ENCODE measurements at regions not wholly inside any gene's neighbourhood (a gene's known extent, or its start where the extent isn't known, plus 50 kb on each side); places are given as distances from the start of the nearest gene placed in this dataset.

DNA sequence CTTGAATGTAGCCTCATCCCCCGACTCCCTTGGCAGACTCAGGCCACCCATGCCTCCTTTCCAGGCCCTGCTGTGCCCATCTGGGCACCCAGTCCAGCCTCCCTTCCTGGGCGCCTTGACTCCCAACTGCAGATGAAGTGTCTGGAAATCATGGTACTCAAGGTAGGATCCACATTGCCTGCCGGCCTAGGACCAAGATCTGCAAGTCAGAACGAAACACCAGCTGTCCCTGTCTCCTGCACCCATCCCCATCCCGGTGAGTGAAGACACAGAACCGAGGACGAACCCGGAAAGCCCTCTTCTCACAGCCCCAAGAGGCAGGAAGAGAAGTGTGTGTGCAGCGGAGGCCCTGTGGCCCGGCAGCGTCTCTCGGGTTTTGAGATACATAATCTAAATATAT lies 205.1 kb downstream of the EMX2 start:
- no peaks in the 10 kb centered on the region for H3K9me3 ChIP-seq (ENCODE audit: control insufficient read depth in 2 of 3, insufficient read depth in 1 of 3, low read length in 3 of 3)
- TF ChIP-seq, protein P1, sequence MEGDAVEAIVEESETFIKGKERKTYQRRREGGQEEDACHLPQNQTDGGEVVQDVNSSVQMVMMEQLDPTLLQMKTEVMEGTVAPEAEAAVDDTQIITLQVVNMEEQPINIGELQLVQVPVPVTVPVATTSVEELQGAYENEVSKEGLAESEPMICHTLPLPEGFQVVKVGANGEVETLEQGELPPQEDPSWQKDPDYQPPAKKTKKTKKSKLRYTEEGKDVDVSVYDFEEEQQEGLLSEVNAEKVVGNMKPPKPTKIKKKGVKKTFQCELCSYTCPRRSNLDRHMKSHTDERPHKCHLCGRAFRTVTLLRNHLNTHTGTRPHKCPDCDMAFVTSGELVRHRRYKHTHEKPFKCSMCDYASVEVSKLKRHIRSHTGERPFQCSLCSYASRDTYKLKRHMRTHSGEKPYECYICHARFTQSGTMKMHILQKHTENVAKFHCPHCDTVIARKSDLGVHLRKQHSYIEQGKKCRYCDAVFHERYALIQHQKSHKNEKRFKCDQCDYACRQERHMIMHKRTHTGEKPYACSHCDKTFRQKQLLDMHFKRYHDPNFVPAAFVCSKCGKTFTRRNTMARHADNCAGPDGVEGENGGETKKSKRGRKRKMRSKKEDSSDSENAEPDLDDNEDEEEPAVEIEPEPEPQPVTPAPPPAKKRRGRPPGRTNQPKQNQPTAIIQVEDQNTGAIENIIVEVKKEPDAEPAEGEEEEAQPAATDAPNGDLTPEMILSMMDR (IDR thresholded peaks at IDR 0.05; ENCODE audit: borderline replicate concordance, extremely low read depth, insufficient read depth) = no peak
- no peaks in the 10 kb centered on the region for H3K27me3 ChIP-seq (ENCODE audit: control insufficient read depth, insufficient read depth, low read length)
- no peak overlapping the region for H3K4me3 ChIP-seq (ENCODE audit: low read length in 3 of 3)
- no peak overlapping the region for H3K9ac ChIP-seq (ENCODE audit: low read length in 3 of 3)
- no peaks in the 10 kb centered on the region for H3K4me1 ChIP-seq (ENCODE audit: control insufficient read depth in 2 of 3, insufficient read depth in 2 of 3, low read depth in 1 of 3, low read length in 3 of 3)
- H3K36me3 ChIP-seq (ENCODE audit: control insufficient read depth in 2 of 3, insufficient read depth in 3 of 3, low read length in 3 of 3) = no peaks in the 10 kb centered on the region
- intact Hi-C loops (cut with DNase I) = no loop called here
- FAIRE-seq = no peak
- DNase-seq = no peak
- no peak overlapping the region for H3K27ac ChIP-seq (ENCODE audit: low read depth in 2 of 2, low read length in 2 of 2)

DNA sequence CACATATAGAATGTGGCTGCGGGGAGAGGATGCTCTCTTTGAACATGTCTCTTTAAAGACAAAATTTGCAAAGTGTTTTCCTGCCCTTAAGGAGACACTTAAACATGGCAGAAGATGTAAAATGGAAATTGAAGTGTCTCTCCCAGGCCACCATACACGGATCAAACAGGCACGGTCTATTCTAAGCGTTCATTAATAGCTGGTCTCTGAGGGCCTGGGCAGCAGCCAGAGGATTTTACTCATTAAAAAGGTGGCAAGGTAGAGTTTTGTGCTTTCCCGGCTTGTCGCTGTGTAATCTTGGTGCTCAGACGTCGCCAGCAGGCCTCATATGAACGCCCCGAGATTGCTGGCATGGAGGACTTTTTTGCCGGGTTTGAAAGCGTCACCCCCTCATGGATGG lies 205.5 kb downstream of the EMX2 start:
- H3K27ac ChIP-seq (ENCODE audit: low read depth in 2 of 2, low read length in 2 of 2) = no peak overlapping the region
- TF ChIP-seq, protein P1 (IDR thresholded peaks at IDR 0.05; ENCODE audit: borderline replicate concordance, extremely low read depth, insufficient read depth) = no peak
- intact Hi-C loops (cut with DNase I) = no loop called here
- FAIRE-seq (no peak), DNase-seq (no peak)
- H3K9ac ChIP-seq (ENCODE audit: low read length in 3 of 3) = no peak overlapping the region
- H3K4me1 ChIP-seq (ENCODE audit: control insufficient read depth in 2 of 3, insufficient read depth in 2 of 3, low read depth in 1 of 3, low read length in 3 of 3) = no peaks in the 10 kb centered on the region
- H3K4me3 ChIP-seq (ENCODE audit: low read length in 3 of 3) = no peak overlapping the region
- H3K27me3 ChIP-seq (ENCODE audit: control insufficient read depth, insufficient read depth, low read length) = no peaks in the 10 kb centered on the region
- H3K36me3 ChIP-seq (ENCODE audit: control insufficient read depth in 2 of 3, insufficient read depth in 3 of 3, low read length in 3 of 3) = no peaks in the 10 kb centered on the region
- no peaks in the 10 kb centered on the region for H3K9me3 ChIP-seq (ENCODE audit: control insufficient read depth in 2 of 3, insufficient read depth in 1 of 3, low read length in 3 of 3)

DNA sequence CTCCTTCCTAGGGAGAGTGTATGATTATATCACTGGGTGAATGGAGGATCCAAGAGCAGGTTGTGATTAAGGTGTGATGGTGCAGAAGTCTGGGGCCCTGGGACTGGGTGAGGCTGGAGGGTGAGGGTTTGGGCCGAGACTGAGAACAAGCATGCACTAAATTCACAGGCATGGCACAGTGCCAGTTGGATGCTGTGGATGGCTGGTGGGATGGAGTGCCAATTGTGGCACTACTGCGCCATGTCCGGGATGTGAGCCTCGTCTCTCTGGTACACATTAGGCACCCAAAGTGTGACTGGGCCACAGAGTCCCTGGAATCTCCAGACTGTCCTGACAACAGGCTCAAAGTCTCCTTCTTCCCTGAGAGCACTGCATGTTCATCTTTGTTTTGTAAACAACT lies 208.1 kb downstream of the EMX2 start:
- no peak for DNase-seq

DNA sequence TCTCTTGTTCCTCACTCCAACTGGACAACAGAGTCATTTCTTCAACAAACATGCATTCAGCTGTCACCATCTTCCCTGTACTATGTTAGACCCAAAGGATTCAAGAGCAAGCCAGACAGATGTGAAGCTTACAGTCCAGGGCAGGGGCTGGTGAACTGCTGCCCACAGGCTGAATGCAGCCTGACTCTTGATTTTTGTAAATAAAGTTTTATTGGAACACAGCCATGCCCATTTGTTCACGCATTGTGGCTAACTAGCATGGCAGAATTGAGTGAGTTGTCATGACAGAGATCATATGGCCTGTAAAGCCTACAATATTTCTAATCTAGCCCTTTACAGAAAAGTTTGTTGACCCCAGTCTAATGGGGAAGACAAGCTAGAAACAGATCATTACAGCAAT lies 208.7 kb downstream of the EMX2 start:
- no peak overlapping the region for H3K27ac ChIP-seq (ENCODE audit: low read depth in 2 of 2, low read length in 2 of 2)

More for the DNA sequence above, 208.1 kb downstream of the EMX2 start:
- TF ChIP-seq, protein P1 (IDR thresholded peaks at IDR 0.05; ENCODE audit: borderline replicate concordance, extremely low read depth, insufficient read depth) = no peak
- Histone ChIP-seq H3K4me1 (ENCODE audit: control insufficient read depth in 2 of 3, insufficient read depth in 2 of 3, low read depth in 1 of 3, low read length in 3 of 3) (no peaks in the 10 kb centered on the region), H3K27ac (ENCODE audit: low read depth in 2 of 2, low read length in 2 of 2) (no peak overlapping the region), H3K9ac (ENCODE audit: low read length in 3 of 3) (no peak overlapping the region), H3K4me3 (ENCODE audit: low read length in 3 of 3) (no peak overlapping the region), H3K27me3 (ENCODE audit: control insufficient read depth, insufficient read depth, low read length) (no peaks in the 10 kb centered on the region), H3K9me3 (ENCODE audit: control insufficient read depth in 2 of 3, insufficient read depth in 1 of 3, low read length in 3 of 3) (no peaks in the 10 kb centered on the region), H3K36me3 (ENCODE audit: control insufficient read depth in 2 of 3, insufficient read depth in 3 of 3, low read length in 3 of 3) (no peaks in the 10 kb centered on the region)
- intact Hi-C loops (cut with DNase I) = no loop called here
- no peak for FAIRE-seq

More for the DNA sequence above, 208.7 kb downstream of the EMX2 start:
- Histone ChIP-seq H3K4me3 (ENCODE audit: low read length in 3 of 3) (no peak overlapping the region), H3K27me3 (ENCODE audit: control insufficient read depth, insufficient read depth, low read length) (no peaks in the 10 kb centered on the region), H3K4me1 (ENCODE audit: control insufficient read depth in 2 of 3, insufficient read depth in 2 of 3, low read depth in 1 of 3, low read length in 3 of 3) (no peaks in the 10 kb centered on the region), H3K36me3 (ENCODE audit: control insufficient read depth in 2 of 3, insufficient read depth in 3 of 3, low read length in 3 of 3) (no peaks in the 10 kb centered on the region), H3K9me3 (ENCODE audit: control insufficient read depth in 2 of 3, insufficient read depth in 1 of 3, low read length in 3 of 3) (no peaks in the 10 kb centered on the region), H3K9ac (ENCODE audit: low read length in 3 of 3) (no peak overlapping the region)
- intact Hi-C loops (cut with DNase I) = no loop called here
- DNase-seq (no peak), FAIRE-seq (no peak)
- TF ChIP-seq, protein P1 (IDR thresholded peaks at IDR 0.05; ENCODE audit: borderline replicate concordance, extremely low read depth, insufficient read depth) = no peak
